ENCODE measurements at regions not wholly inside any gene's neighbourhood (a gene's known extent, or its start where the extent isn't known, plus 50 kb on each side); places are given as distances from the start of the nearest gene placed in this dataset.

DNA sequence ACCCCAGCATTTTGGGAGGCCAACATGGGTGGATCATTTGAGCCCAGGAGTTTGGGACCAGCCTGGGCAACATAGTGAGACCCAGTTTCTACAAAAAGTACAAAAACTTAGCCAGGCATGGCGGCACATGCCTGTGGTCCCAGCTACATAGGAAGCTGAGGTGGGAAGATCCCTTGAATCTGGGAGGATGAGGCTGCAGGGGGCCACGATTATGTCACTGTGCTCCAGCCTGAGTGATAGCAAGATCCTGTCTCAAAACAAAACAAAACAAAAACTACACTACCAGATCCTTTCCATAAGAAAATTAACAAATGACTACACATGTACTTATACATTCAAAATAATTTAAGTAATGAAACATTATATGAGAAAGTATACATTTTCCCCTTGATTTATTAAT, 116.4 kb upstream of the KLF6 start:
- H3K4me3 ChIP-seq: no peak overlapping the region
- intact Hi-C loops (cut with DNase I): loop anchor here in 3 of 10 donors (5.0 to 10.0 kb wide), 3 partner anchors 94 to 763 kb away; no protein-coding TSS in a partner anchor

DNA sequence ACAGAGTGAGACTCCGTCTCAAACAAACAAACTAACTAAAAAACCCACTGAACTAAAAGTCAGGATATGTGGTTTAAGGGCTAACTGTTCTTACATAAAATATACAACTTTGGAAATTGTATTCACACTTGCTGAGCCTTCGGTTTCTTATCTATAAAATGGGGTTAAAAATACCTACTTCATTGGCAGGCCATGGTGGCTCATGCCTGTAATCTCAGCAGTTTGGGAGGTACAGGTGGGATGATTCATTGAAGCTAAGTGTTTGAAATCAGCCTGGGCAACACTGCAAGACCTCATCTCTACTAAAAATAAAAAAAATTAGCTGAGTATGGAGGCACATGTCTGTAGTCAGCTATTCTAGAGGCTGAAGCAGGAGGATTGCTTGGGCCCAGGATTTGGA, 115.4 kb upstream of the KLF6 start:
- Histone ChIP-seq H3K27ac (no peak overlapping the region), H3K27me3 (no peaks in the 10 kb centered on the region), H3K36me3 (no peaks in the 10 kb centered on the region), H3K4me1 (peaks cover 0 to 32% (median 12%) of the 10 kb centered on the region in 9 donors), H3K4me3 (no peak overlapping the region), H3K9me3 (no peaks in the 10 kb centered on the region)
- intact Hi-C loops (cut with DNase I): loop anchor here in 3 of 10 donors (5.0 to 10.0 kb wide), 3 partner anchors 93 to 764 kb away; no protein-coding TSS in a partner anchor
- 73 to 82% methylated on average over 2 of the region's 2 CpGs for WGBS, 2 donors
- DNase-seq (no peak), ATAC-seq (no peak)
- TF ChIP-seq CTCF (IDR thresholded peaks at IDR 0.05): no peak

More for the DNA sequence above, 116.4 kb upstream of the KLF6 start:
- peaks cover 0 to 7% (median 0%) of the 10 kb centered on the region in 11 donors for H3K9me3 ChIP-seq
- no peaks in the 10 kb centered on the region for H3K27me3 ChIP-seq
- no peak for ATAC-seq
- TF ChIP-seq CTCF (IDR thresholded peaks at IDR 0.05): no peak
- H3K36me3 ChIP-seq: no peaks in the 10 kb centered on the region
- peaks cover 0 to 26% (median 12%) of the 10 kb centered on the region in 9 donors for H3K4me1 ChIP-seq
- no peak overlapping the region for H3K27ac ChIP-seq
- DNase-seq: no peak
- 87 to 90% methylated on average over 2 of the region's 2 CpGs for WGBS, 2 donors

DNA sequence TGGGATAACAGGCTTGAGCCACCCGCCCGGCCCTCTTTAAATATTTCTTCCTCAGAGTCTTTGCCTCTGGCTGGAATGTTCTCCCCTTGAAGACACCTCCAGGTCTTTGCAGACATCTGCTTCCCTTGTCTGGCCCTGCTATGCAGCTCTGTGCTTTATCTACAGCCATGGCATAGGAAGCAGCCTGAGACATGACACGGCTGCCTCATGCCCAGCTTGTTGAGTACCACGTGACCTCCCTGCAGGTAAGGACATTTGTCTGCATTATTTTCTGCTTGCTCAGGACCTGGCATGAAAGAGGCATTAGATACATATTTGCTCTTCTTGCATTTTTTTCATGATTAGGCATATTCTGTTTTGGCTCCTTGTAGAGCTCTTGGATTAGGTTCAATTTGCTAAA, 113.8 kb upstream of the KLF6 start:
- TF ChIP-seq CTCF (IDR thresholded peaks at IDR 0.05): no peak
- no peak for DNase-seq
- Histone ChIP-seq H3K27ac (no peak overlapping the region), H3K36me3 (no peaks in the 10 kb centered on the region), H3K27me3 (no peaks in the 10 kb centered on the region), H3K9me3 (no peaks in the 10 kb centered on the region), H3K4me1 (peaks cover 0 to 48% (median 11%) of the 10 kb centered on the region in 9 donors), H3K4me3 (no peak overlapping the region)
- intact Hi-C loops (cut with DNase I): no loop called here
- no peak for ATAC-seq
- WGBS, 2 donors: 71 to 78% methylated on average over 4 of the region's 4 CpGs

- no peak for DNase-seq
- intact Hi-C loops (cut with DNase I): no loop called here
These were observed 112.1 kb upstream of the KLF6 start for GRCh38 chr10:3897156-3897555.

More at GRCh38 chr10:3897156-3897555, 112.1 kb upstream of the KLF6 start:
- Histone ChIP-seq H3K36me3 (no peaks in the 10 kb centered on the region), H3K9me3 (no peaks in the 10 kb centered on the region), H3K27me3 (no peaks in the 10 kb centered on the region), H3K4me1 (peaks cover 0 to 54% (median under 1%) of the 10 kb centered on the region in 9 donors), H3K27ac (no peak overlapping the region), H3K4me3 (no peak overlapping the region)
- TF ChIP-seq CTCF (IDR thresholded peaks at IDR 0.05): no peak
- 80 to 86% methylated on average over 6 of the region's 6 CpGs for WGBS, 2 donors
- no peak for ATAC-seq
